MG63 (cell line): ENCODE measurements at regions not wholly inside any gene's neighbourhood (a gene's known extent, or its start where the extent isn't known, plus 50 kb on each side); places are given as distances from the start of the nearest gene placed in this dataset.
"Not testable (repeated sequence)": the region's sequence is repeated elsewhere in the genome, so short reads cannot be mapped to it uniquely, and the experiment has no call there.

Experiments
- DNase-seq: peaks from one replicate; pipeline ENCODE4 v3.0.0-alpha.2; 2020
- H3K27me3 ChIP-seq: fragments of 250-450 bp; sonication (Bioruptor Pico); 2 replicates; pipeline ENCODE4 v1.5.1; 2020; ENCODE audit warnings: mild to moderate bottlenecking, moderate library complexity
- H3K36me3 ChIP-seq: fragments of 250-450 bp; sonication (Bioruptor Pico); 2 replicates; pipeline ENCODE4 v1.5.1; 2020; ENCODE audit warnings: mild to moderate bottlenecking, moderate library complexity
- H3K4me3 ChIP-seq: fragments of 250-450 bp; sonication (Bioruptor Pico); 2 replicates; pipeline ENCODE4 v1.5.1; 2020; ENCODE audit warnings: mild to moderate bottlenecking, moderate library complexity
- H3K9me3 ChIP-seq: fragments of 250-450 bp; sonication (Bioruptor Pico); 2 replicates; pipeline ENCODE4 v1.5.1; 2020; ENCODE audit warnings: mild to moderate bottlenecking, moderate library complexity

DNA sequence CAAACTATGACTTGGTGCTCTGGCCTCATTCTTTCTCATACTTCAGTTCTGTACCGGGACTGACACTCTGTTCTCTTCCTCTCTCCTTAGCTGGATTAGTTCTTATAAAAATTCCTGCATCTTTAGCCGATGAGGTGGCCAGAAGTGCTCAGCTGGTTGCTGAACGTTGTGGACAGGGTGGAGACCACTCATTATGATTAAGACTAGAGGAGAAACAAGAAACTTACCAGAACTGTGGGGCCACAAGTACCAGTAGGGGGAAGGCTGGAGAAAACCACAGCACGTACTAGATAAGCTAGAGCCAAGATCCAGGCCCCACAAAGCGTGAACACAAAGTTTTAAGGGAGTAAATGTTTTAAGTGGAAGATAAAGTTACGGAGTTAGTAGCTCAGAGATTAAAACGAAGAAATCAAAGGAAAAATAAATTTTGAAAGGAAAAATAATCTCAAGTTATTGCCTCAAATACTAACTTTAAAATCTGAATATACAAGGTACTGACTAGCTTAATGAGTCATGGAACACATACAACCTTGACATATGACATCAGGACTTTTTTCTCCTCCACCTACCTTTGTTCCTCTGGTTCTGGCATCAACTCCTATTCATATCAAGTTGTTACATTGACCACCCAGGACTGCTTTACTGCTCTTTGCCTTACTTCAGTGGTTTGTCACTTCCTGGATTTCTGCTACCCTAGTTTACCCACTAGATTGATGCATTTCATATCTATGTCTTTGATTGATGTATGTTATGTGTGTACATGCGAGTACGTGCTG is 469.0 kb downstream of the TFEC start:
- Histone ChIP-seq H3K36me3 (no peaks in the 10 kb centered on the region), H3K4me3 (no peak overlapping the region), H3K9me3 (no peaks in the 10 kb centered on the region), H3K27me3 (no peaks in the 10 kb centered on the region)
- peak; percentile 8 for DNase-seq

DNA sequence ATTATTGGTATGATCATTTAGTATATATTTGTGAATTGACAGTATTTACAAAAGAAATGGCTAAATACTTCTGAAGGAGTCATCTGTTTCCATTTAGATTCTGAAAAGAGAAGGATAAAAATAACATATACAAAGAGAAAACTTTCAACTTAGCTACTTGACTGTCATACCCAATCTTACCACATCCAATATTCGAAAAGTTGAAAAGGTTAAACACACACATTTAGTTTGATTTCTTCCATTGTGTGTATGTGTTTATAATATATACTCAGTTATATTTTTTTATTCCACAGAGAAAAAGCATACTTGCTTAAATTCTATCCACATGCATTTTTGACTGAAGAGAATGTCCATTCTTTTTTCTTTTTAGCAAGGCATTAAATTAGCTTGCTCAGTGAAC is 470.7 kb downstream of the TFEC start:
- H3K36me3 ChIP-seq = no peaks in the 10 kb centered on the region
- no peaks in the 10 kb centered on the region for H3K27me3 ChIP-seq
- no peak overlapping the region for H3K4me3 ChIP-seq
- DNase-seq = no peak
- H3K9me3 ChIP-seq = no peaks in the 10 kb centered on the region

DNA sequence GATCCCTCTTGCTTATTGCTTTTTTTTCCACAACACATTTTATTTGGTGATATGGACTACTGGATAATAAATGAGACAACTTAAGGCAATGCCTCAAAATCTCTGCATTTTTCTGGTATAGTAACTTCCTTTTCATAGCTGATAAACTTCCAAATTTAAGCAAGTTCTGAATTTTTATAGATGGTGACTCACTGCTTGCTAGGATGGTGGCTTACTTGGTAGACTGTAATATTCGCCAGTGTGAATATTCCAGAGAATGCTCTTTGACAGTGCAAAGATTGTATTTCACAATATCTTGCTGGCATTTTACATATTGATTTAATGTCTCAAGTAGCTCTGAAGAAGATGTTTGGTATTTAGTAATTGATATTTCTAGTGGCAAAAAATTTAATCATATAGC is 472.4 kb downstream of the TFEC start:
- no peak overlapping the region for H3K4me3 ChIP-seq
- no peaks in the 10 kb centered on the region for H3K36me3 ChIP-seq
- no peaks in the 10 kb centered on the region for H3K27me3 ChIP-seq
- no peak for DNase-seq
- H3K9me3 ChIP-seq = no peaks in the 10 kb centered on the region

DNA sequence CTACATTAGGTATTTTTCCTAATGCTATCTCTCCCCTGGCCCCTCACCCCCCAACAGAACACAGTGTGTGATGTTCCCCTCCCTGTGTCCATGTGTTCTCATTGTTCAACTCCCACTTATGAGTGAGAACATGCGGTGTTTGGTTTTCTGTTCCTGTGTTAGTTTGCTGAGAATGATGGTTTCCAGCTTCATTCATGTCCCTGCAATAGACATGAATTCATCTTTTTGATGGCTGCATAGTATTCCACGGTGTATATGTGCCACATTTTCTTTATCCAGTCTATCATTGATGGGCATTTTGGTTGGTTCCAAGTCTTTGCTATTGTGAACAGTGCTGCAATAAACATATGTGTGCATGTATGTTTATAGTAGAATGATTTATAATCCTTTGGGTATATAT is 473.3 kb downstream of the TFEC start:
- H3K27me3 ChIP-seq, H3K36me3 ChIP-seq, H3K9me3 ChIP-seq, H3K4me3 ChIP-seq, DNase-seq: not testable (repeated sequence)

DNA sequence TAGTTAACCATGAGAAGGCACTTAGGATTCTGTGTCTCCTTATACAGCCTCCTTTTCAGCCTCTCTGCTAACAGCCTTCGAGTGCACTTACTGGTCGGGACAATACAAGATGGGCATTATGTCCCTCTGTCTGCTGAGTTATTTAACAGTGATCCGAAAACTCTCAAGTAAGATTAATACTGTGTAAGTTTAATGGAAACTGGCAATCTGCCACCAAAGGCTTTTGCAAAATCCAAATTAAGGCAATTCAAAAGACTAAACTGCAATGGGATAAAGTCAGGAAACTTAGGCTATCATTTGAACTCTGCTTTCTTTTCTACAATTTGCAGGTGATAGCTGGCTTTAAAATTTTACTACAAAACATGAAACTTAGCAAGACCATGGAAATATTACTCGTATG is 477.8 kb downstream of the TFEC start:
- H3K4me3 ChIP-seq = no peak overlapping the region
- no peaks in the 10 kb centered on the region for H3K36me3 ChIP-seq
- no peaks in the 10 kb centered on the region for H3K27me3 ChIP-seq
- H3K9me3 ChIP-seq = no peaks in the 10 kb centered on the region
- no peak for DNase-seq

DNA sequence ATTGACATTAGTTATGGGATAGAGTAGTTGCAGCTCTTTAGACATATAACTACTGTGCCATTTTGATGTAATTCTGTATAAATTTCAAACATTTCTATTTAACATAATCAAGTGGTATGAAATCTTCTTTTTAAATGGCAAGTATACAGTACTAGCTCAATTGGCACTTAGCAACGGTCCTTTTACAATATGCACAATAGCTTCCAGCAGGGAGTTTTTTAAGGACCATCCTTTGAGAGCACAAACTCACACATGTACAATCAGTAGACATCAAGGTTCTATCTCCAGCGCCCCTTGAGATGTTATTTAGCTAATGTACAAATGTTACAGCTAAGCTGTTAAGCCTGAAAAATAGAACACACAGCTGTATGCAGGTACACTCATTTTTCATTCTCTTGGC is 480.7 kb downstream of the TFEC start:
- no peak overlapping the region for H3K4me3 ChIP-seq
- H3K9me3 ChIP-seq = no peaks in the 10 kb centered on the region
- no peaks in the 10 kb centered on the region for H3K36me3 ChIP-seq
- no peak for DNase-seq
- no peaks in the 10 kb centered on the region for H3K27me3 ChIP-seq

GRCh38 chr7:115548756-115549155 is 481.8 kb downstream of the TFEC start:
- no peak for DNase-seq
- Histone ChIP-seq H3K36me3 (no peaks in the 10 kb centered on the region), H3K4me3 (no peak overlapping the region), H3K9me3 (no peaks in the 10 kb centered on the region), H3K27me3 (no peaks in the 10 kb centered on the region)

GRCh38 chr7:115546790-115547189 is 483.8 kb downstream of the TFEC start:
- Histone ChIP-seq H3K36me3 (no peaks in the 10 kb centered on the region), H3K4me3 (no peak overlapping the region), H3K9me3 (no peaks in the 10 kb centered on the region), H3K27me3 (no peaks in the 10 kb centered on the region)
- DNase-seq = no peak

DNA sequence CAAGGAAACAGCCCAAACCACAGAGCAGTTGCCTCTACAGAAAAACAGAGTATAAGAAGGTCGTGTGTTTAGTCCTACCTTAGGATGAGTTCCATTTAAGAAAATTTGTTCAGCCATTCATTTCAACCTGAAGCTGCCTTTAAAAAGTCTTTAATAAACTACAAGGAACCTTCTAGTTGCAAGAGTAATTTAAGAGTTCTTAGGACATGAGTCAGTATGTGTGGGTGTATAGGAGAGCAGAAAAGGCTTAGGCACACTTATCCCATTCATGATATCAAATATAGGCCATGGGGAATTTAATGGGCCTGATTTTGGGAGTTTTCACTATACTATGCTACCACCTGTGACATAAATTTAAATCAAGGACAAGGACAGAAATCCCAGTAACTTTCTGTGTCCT is 496.8 kb downstream of the TFEC start:
- no peak for DNase-seq
- Histone ChIP-seq H3K9me3 (no peaks in the 10 kb centered on the region), H3K36me3 (no peaks in the 10 kb centered on the region), H3K4me3 (no peak overlapping the region), H3K27me3 (no peaks in the 10 kb centered on the region)

DNA sequence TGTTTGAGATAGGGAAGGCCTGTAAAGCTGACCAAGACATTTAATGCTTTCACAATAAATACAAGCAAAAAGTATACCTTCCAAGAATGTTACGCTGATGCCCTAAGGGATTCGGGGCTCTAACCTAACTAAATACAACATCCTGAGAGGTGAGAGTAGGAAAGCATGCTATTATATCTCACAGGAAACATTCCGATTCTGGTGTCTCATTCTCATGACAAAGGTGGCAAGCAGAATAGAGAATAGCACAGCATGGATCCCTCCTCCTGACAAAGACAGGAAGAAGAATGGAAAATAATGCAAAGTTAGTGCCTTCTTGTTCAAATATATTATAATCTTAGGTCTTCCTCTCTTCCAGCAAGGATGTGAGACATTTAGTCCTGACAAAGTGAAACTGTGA is 504.3 kb downstream of the TFEC start:
- no peak for DNase-seq
- Histone ChIP-seq H3K27me3 (no peaks in the 10 kb centered on the region), H3K9me3 (no peaks in the 10 kb centered on the region)

DNA sequence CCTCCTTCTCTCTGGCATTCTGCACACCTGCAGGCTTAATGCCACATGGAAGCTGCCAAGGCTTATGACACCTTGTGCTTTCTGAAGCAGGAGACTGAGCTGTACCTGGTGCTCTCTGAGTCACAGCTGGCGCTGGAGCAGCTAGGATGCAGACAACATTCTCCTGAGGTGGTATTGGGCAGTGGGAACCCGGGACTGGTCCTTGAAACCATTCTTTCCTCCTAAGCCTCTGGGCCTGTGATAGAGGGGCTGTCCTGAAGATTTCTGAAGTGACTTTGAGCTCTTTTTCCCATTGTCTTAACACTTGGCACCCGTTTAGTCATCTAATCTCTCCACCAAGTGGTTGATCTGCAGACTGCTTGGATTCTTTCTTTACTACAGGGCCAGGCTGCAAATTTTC is 508.4 kb downstream of the TFEC start:
- H3K4me3 ChIP-seq = no peak overlapping the region

More for the DNA sequence above, 504.3 kb downstream of the TFEC start:
- Histone ChIP-seq H3K4me3 (no peak overlapping the region), H3K36me3 (no peaks in the 10 kb centered on the region)

DNA sequence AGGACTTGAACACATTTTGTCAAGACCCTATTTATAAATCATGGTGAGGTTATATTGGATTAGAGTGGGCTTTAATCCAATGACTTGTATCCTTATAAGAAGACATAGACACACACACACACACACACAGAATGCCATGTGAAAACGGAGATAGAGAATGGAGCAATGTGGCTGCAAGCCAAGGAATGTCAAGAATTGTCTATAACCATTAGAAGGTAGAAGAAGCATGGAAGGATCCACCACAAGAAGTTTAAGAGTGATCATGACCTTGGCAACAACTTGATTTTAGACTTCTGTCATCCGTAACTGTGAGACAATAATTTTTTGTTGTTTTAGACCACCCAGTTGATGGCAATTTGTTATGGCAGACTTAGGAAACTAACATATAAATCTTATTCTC is 514.2 kb downstream of the TFEC start:
- no peaks in the 10 kb centered on the region for H3K27me3 ChIP-seq
- H3K36me3 ChIP-seq = no peaks in the 10 kb centered on the region
- DNase-seq = no peak
- H3K4me3 ChIP-seq = no peak overlapping the region
- H3K9me3 ChIP-seq = no peaks in the 10 kb centered on the region

More for the DNA sequence above, 508.4 kb downstream of the TFEC start:
- H3K9me3 ChIP-seq = no peaks in the 10 kb centered on the region
- no peaks in the 10 kb centered on the region for H3K36me3 ChIP-seq
- H3K27me3 ChIP-seq = no peaks in the 10 kb centered on the region
- DNase-seq = no peak

GRCh38 chr7:115511330-115511729 is 519.2 kb downstream of the TFEC start:
- no peaks in the 10 kb centered on the region for H3K27me3 ChIP-seq
- H3K4me3 ChIP-seq = no peak overlapping the region
- no peak for DNase-seq
- H3K36me3 ChIP-seq = no peaks in the 10 kb centered on the region
- no peaks in the 10 kb centered on the region for H3K9me3 ChIP-seq

DNA sequence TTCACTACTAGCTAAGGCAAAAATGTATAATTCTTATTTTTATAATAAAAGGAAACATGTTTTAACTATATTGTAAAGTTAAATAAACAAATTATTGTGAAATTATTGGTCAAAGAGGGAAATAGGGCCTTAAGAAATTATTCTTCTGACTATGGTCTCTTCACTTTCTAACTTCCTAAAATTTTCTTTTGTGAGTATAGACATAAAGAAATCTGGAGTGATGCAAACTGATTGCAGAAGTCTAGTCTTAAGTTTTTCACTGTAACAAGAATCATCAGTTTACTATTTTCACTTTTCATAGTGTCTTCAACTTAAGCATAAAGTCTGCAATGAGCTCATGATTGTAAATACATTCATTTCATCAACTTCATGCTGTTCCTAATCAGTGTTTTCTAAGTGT is 525.4 kb downstream of the TFEC start:
- DNase-seq = no peak
- H3K4me3 ChIP-seq = no peak overlapping the region

DNA sequence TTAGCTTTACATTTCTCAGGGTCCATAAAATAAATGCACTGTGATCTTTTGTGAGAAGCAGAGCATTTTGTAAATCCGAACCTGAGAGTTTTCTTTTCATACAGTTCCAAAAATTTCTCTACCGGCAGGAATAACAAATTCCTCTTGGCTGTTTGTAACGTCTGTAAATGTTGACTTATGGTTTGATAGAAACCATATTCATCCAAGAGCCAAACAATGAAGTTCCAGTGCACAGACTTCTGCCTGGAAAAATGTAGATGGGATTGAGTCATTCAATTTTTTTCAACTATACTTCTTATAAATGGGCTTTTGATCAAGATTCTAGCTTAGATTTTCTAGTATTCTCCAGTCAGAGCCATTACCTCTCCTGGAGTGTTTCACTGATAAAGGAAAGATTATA is 530.6 kb downstream of the TFEC start:
- Histone ChIP-seq H3K9me3 (no peaks in the 10 kb centered on the region), H3K4me3 (no peak overlapping the region), H3K36me3 (no peaks in the 10 kb centered on the region), H3K27me3 (no peaks in the 10 kb centered on the region)
- DNase-seq = no peak

More for the DNA sequence above, 525.4 kb downstream of the TFEC start:
- Histone ChIP-seq H3K27me3 (no peaks in the 10 kb centered on the region), H3K36me3 (no peaks in the 10 kb centered on the region), H3K9me3 (no peaks in the 10 kb centered on the region)

DNA sequence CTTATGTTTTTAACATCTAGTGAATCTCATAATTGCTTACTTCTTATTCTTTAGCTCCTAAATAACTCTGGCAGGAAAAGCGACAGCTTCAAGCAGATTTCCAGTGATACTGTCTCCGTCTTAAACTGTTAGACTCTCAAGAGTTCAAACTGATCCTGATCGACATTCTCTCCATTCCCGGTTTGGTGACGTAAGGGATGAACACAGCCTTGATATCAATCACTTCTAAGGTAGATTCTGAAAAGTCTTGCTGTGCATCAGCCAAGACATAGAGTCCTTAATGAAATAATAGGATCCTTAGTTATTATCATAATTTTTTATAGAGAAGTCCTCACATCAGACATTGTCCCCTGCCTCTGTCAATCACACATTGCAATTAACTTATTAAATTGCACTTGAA is 534.6 kb downstream of the TFEC start:
- H3K9me3 ChIP-seq = no peaks in the 10 kb centered on the region
- DNase-seq = no peak
- H3K4me3 ChIP-seq = no peak overlapping the region
- H3K27me3 ChIP-seq = no peaks in the 10 kb centered on the region
- no peaks in the 10 kb centered on the region for H3K36me3 ChIP-seq

DNA sequence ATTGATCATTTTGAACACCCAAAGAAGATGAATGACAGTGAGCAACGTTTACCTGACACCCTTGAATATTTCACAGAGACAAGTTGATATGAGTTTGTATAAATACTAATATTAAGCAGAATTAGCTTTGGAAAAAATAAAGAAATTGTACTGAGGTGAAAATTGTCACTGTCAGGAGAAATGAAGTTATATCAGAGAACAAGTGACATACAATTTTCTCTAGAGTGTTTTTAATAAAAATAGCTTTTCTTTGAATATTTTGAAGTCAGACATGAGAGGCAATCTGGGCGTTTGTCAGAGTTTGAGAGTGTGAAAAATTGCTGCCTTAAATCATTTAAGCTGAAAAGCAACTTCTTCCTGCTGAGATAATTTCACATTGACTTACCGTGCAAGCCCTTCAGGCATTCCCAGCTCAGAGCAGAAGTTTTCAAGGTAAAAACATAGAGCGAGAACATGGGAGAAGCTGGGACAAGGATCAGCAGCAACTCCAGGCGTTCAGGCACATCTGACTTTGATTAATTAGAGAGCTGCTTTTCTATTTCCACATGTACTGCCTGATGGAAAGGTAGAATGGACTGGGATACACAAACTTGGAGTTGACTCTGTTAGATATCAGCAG is 535.9 kb downstream of the TFEC start:
- Histone ChIP-seq H3K9me3 (no peaks in the 10 kb centered on the region), H3K4me3 (no peak overlapping the region), H3K27me3 (no peaks in the 10 kb centered on the region), H3K36me3 (no peaks in the 10 kb centered on the region)
- DNase-seq = no peak

DNA sequence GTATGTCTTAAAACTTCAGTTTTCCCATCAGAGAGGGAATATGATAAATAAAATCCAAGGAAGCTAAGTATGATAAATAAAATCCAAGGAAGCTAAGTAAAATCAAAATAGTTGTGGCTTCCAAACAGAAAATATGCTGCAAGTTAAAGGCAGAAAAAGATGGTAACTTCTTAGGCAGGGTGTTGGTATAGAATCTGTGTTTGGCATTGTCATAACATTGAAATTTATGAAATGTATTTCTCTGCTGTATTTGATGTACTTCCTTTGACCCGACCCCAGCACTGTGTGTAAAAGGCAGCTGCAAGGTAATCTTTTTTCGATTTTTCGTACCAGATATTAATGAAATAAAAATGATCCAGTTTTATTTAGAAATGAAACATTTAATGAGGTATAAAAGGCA is 537.2 kb downstream of the TFEC start:
- DNase-seq = no peak
- Histone ChIP-seq H3K9me3 (no peaks in the 10 kb centered on the region), H3K27me3 (no peaks in the 10 kb centered on the region), H3K36me3 (no peaks in the 10 kb centered on the region), H3K4me3 (no peak overlapping the region)
